ENCODE measurements at regions not wholly inside any gene's neighbourhood (a gene's known extent, or its start where the extent isn't known, plus 50 kb on each side); places are given as distances from the start of the nearest gene placed in this dataset.

DNA sequence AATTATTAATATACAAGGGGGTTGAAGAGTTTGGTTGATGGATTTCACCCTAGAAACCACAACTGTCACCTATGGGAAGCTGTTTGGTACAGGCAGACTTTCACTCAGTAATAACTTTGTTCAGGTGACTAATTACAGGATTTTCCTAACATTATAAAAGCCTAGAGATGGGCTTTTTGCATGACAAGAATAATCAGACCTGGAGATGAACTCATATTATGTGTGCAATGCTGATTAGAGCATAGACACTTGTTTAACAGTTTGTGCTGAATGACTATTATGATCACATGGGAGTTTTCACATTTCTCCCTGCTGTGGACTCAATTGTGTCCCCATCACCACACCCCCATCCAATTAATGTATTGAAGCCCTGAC lies 90.2 kb upstream of the STEAP4 start:
- TF ChIP-seq, protein P1, sequence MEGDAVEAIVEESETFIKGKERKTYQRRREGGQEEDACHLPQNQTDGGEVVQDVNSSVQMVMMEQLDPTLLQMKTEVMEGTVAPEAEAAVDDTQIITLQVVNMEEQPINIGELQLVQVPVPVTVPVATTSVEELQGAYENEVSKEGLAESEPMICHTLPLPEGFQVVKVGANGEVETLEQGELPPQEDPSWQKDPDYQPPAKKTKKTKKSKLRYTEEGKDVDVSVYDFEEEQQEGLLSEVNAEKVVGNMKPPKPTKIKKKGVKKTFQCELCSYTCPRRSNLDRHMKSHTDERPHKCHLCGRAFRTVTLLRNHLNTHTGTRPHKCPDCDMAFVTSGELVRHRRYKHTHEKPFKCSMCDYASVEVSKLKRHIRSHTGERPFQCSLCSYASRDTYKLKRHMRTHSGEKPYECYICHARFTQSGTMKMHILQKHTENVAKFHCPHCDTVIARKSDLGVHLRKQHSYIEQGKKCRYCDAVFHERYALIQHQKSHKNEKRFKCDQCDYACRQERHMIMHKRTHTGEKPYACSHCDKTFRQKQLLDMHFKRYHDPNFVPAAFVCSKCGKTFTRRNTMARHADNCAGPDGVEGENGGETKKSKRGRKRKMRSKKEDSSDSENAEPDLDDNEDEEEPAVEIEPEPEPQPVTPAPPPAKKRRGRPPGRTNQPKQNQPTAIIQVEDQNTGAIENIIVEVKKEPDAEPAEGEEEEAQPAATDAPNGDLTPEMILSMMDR (conservative IDR thresholded peaks at IDR 0.05) = no peak
- TF ChIP-seq ZFX (IDR thresholded peaks at IDR 0.05) = no peak
